SK-N-SH (cell line): ENCODE measurements at regions not wholly inside any gene's neighbourhood (a gene's known extent, or its start where the extent isn't known, plus 50 kb on each side); places are given as distances from the start of the nearest gene placed in this dataset.
A peak's percentile ranks its signal among the peaks of the same experiment; 100 is the strongest.

Experiments used
- CTCF ChIA-PET: fragments of 300-600, 350-600 bp; formaldehyde crosslinking; extraction: SDS; loops from one replicate; lab custom pipeline; 2021; lab: Yijun Ruan, JAX
- POLR2A ChIA-PET: fragments of 350-600 bp; sonication (Branson Sonifier 250); formaldehyde crosslinking; extraction: SDS; loops from one replicate; lab custom pipeline; 2020; ENCODE audit warnings: antibody characterized with exemption, inconsistent platforms; lab: Yijun Ruan, JAX
- DNase-seq: peaks from one replicate; pipeline ENCODE4 v3.0.0; 2012
- H2AFZ ChIP-seq: fragments of 200-600 bp; sonication (generic); 2 replicates; pipeline ENCODE4 v1.8.1; 2016; ENCODE audit warnings: antibody characterized with exemption, mild to moderate bottlenecking, low read depth
- H3F3A ChIP-seq: fragments of 200-600 bp; sonication (generic); replicated peaks from 2 replicates; pipeline ENCODE3; 2016; ENCODE audit warnings: antibody characterized with exemption, mild to moderate bottlenecking; ENCODE audit not compliant: insufficient read depth
- H3K27ac ChIP-seq, 2 experiments: fragments of 200-500 bp in 1 of 2; fragments of 200-600 bp in 1 of 2; sonication (Bioruptor generic) in 1 of 2; sonication (generic), shearing (Covaris generic) in 1 of 2; 2 replicates each; pipeline versions ENCODE4 v1.5.1 to v1.6.1; 2014 to 2016; ENCODE audit warnings: low read depth in 2 of 2, inconsistent platforms in 1 of 2, low read length in 1 of 2, mild to moderate bottlenecking in 1 of 2, mixed read lengths in 1 of 2
- H3K27me3 ChIP-seq: fragments of 200-600 bp; sonication (generic), shearing (Covaris generic); 2 replicates; pipeline ENCODE4 v1.6.1; 2016; ENCODE audit warnings: mixed run types; ENCODE audit not compliant: insufficient read depth
- H3K36me3 ChIP-seq, 2 experiments: fragments of 200-500 bp in 1 of 2; fragments of 200-600 bp in 1 of 2; sonication (Bioruptor generic) in 1 of 2; sonication (generic) in 1 of 2; replicated peaks in 1 of 2; 2 replicates each; pipeline versions ENCODE3 to v1.5.1; 2014 to 2016; ENCODE audit warnings: low read length in 1 of 2, mild to moderate bottlenecking in 1 of 2; ENCODE audit not compliant: insufficient read depth in 2 of 2, control insufficient read depth in 1 of 2
- H3K4me1 ChIP-seq, 2 experiments: fragments of 200-500 bp in 1 of 2; fragments of 200-600 bp in 1 of 2; sonication (Bioruptor generic) in 1 of 2; sonication (generic), shearing (Covaris generic) in 1 of 2; 2 replicates each; pipeline versions ENCODE4 v1.5.1 to v1.6.1; 2014 to 2016; ENCODE audit warnings: low read depth in 1 of 2, low read length in 1 of 2, mixed run types in 1 of 2; ENCODE audit not compliant: insufficient read depth in 2 of 2, control insufficient read depth in 1 of 2
- H3K4me2 ChIP-seq: fragments of 200-600 bp; sonication (generic), shearing (Covaris generic); 2 replicates; pipeline ENCODE4 v1.6.1; 2017; ENCODE audit warnings: mixed run types
- H3K4me3 ChIP-seq, 2 experiments: fragments of 200-500 bp in 1 of 2; fragments of 200-600 bp in 1 of 2; sonication (Bioruptor generic) in 1 of 2; sonication (generic), shearing (Covaris generic) in 1 of 2; 2 replicates each; pipeline versions ENCODE4 v1.5.1 to v1.8.1; 2014 to 2016; ENCODE audit warnings: low read depth in 2 of 2, inconsistent platforms in 1 of 2, low read length in 1 of 2, mild to moderate bottlenecking in 1 of 2, mixed read lengths in 1 of 2, moderate library complexity in 1 of 2
- H3K79me2 ChIP-seq: fragments of 200-600 bp; sonication (generic); 2 replicates; pipeline ENCODE4 v1.8.1; 2017; ENCODE audit warnings: mild to moderate bottlenecking; ENCODE audit not compliant: insufficient read depth
- H3K9ac ChIP-seq: fragments of 200-600 bp; sonication (generic); 2 replicates; pipeline ENCODE4 v1.6.1; 2017; ENCODE audit warnings: mixed run types
- H3K9me2 ChIP-seq: fragments of 200-600 bp; sonication (generic); 2 replicates; pipeline ENCODE4 v1.6.1; 2017; ENCODE audit warnings: mixed run types
- H3K9me3 ChIP-seq: fragments of 200-600 bp; sonication (generic); 2 replicates; pipeline ENCODE4 v1.6.1; 2017; ENCODE audit warnings: mixed run types, mild to moderate bottlenecking, moderate library complexity
- H4K20me1 ChIP-seq: fragments of 200-600 bp; sonication (generic); 2 replicates; pipeline ENCODE4 v1.6.1; 2017; ENCODE audit warnings: mild to moderate bottlenecking, mixed run types; ENCODE audit not compliant: insufficient read depth
- ELF1 ChIP-seq: IDR thresholded peaks from 2 replicates; pipeline ENCODE4 v1.4.0; 2012
- EZH2phosphoT487 ChIP-seq: fragments of 200-600 bp; sonication (generic); IDR thresholded peaks from 2 replicates; pipeline ENCODE4 v1.6.1; 2017; ENCODE audit warnings: low read depth, mixed run types, mild to moderate bottlenecking, antibody characterized with exemption, moderate library complexity, borderline replicate concordance
- FOXM1 ChIP-seq: IDR thresholded peaks from 2 replicates; pipeline ENCODE4 v1.4.0; 2012; ENCODE audit warnings: low read depth, mild to moderate bottlenecking
- GABPA ChIP-seq: IDR thresholded peaks from 2 replicates; pipeline ENCODE4 v1.4.0; 2012; ENCODE audit warnings: low read depth, mild to moderate bottlenecking
- GATA2 ChIP-seq: sonication (generic); formaldehyde crosslinking; IDR thresholded peaks from 2 replicates; pipeline ENCODE4 v1.5.0; 2020; ENCODE audit warnings: mild to moderate bottlenecking, missing genetic modification reagents
- JUND ChIP-seq: IDR thresholded peaks from 2 replicates; pipeline ENCODE4 v1.4.0; 2012
- MXI1 ChIP-seq: IDR thresholded peaks from 2 replicates; pipeline ENCODE4 v1.6.1; 2012; ENCODE audit warnings: mild to moderate bottlenecking, low read depth, low read length, improper control_type of control experiment
- POLR2AphosphoS5 ChIP-seq: IDR thresholded peaks from 2 replicates; pipeline ENCODE4 v1.6.1; 2012; ENCODE audit warnings: low read depth, low read length
- RCOR1 ChIP-seq: fragments of 150-350 bp; IDR thresholded peaks from 2 replicates; pipeline ENCODE4 v1.6.1; 2017; ENCODE audit warnings: antibody characterized with exemption, low read length
- RFX5 ChIP-seq: IDR thresholded peaks from 2 replicates; pipeline ENCODE4 v1.6.1; 2012; ENCODE audit warnings: mild to moderate bottlenecking, improper control_type of control experiment, low read length
- SMC3 ChIP-seq: IDR thresholded peaks from 2 replicates; pipeline ENCODE4 v1.6.1; 2012; ENCODE audit warnings: low read depth, low read length, improper control_type of control experiment
- TAF1 ChIP-seq: IDR thresholded peaks from 2 replicates; pipeline ENCODE4 v1.6.1; 2012; ENCODE audit warnings: low read depth, mild to moderate bottlenecking, low read length, moderate library complexity, borderline replicate concordance
- TCF12 ChIP-seq: IDR thresholded peaks from 2 replicates; pipeline ENCODE4 v1.4.0; 2012
- WGBS: methylation state at CpG from one replicate; pipeline ENCODE4 v1.1.6; 2017; ENCODE audit warnings: low lambda C conversion rate; 5-methylcytosine and 5-hydroxymethylcytosine counted together
- TF ChIP-seq, protein P1 (sequence below): fragments of 150-350 bp; IDR thresholded peaks from 2 replicates; pipeline ENCODE4 v1.6.1; 2017; ENCODE audit warnings: antibody characterized with exemption, low read length, low read depth, borderline replicate concordance
- TF ChIP-seq, protein P2 (sequence below): IDR thresholded peaks from 2 replicates; pipeline ENCODE4 v1.4.0; 2012; ENCODE audit warnings: low read depth, borderline replicate concordance
- TF ChIP-seq, protein P3 (sequence below): IDR thresholded peaks from 2 replicates; pipeline ENCODE4 v1.4.0; 2012; ENCODE audit warnings: low read depth, borderline replicate concordance
- TF ChIP-seq, protein P4 (sequence below): IDR thresholded peaks from 2 replicates; pipeline ENCODE4 v1.6.1; 2012; ENCODE audit warnings: mild to moderate bottlenecking, low read depth, low read length, moderate library complexity
- TF ChIP-seq, protein P5 (sequence below): IDR thresholded peaks from 2 replicates; pipeline ENCODE4; 2012

DNA sequence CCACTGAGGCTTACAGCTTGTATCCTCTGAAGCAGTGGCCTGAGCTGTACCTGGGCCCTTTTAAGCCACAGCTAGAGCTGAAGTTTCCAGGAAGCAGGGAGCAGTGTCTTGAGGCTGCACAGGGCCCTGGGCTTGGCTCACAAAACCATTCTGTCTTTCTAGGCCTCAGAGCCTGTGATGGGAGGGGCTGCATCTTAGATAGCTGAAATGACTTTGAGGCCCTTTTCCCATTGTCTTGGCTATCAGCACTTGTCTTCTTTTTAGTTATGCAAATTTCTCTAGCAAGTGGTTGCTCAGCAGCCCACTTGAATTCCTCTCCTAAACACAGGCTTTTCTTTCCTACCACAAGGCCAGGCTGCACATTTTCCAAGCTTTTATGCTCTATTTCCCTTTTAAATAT, 864.2 kb downstream of the REEP3 start:
- Histone ChIP-seq H3K9ac (no peak overlapping the region), H3K36me3 (no peaks in the 10 kb centered on the region), H3K4me2 (no peak overlapping the region), H2AFZ (no peak overlapping the region)
- TF ChIP-seq, protein P1, sequence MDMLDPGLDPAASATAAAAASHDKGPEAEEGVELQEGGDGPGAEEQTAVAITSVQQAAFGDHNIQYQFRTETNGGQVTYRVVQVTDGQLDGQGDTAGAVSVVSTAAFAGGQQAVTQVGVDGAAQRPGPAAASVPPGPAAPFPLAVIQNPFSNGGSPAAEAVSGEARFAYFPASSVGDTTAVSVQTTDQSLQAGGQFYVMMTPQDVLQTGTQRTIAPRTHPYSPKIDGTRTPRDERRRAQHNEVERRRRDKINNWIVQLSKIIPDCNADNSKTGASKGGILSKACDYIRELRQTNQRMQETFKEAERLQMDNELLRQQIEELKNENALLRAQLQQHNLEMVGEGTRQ: no peak
- TF ChIP-seq POLR2AphosphoS5: no peak
- TF ChIP-seq, protein P2, sequence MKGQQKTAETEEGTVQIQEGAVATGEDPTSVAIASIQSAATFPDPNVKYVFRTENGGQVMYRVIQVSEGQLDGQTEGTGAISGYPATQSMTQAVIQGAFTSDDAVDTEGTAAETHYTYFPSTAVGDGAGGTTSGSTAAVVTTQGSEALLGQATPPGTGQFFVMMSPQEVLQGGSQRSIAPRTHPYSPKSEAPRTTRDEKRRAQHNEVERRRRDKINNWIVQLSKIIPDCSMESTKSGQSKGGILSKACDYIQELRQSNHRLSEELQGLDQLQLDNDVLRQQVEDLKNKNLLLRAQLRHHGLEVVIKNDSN: no peak
- TF ChIP-seq RFX5: no peak
- TF ChIP-seq, all 33 proteins: peak for 0
- DNase-seq: no peak
- no peaks in the 10 kb centered on the region for H3K9me3 ChIP-seq
- no peaks in the 10 kb centered on the region for H4K20me1 ChIP-seq
- H3F3A ChIP-seq: no peaks in the 10 kb centered on the region
- ChIA-PET POLR2A (no interaction called here), CTCF (no interaction called here)
- H3K4me3 ChIP-seq: no peak overlapping the region
- no peaks in the 10 kb centered on the region for H3K27me3 ChIP-seq
- H3K4me1 ChIP-seq: no peaks in the 10 kb centered on the region
- H3K27ac ChIP-seq: no peak overlapping the region
- H3K79me2 ChIP-seq: no peaks in the 10 kb centered on the region
- no peaks in the 10 kb centered on the region for H3K9me2 ChIP-seq

DNA sequence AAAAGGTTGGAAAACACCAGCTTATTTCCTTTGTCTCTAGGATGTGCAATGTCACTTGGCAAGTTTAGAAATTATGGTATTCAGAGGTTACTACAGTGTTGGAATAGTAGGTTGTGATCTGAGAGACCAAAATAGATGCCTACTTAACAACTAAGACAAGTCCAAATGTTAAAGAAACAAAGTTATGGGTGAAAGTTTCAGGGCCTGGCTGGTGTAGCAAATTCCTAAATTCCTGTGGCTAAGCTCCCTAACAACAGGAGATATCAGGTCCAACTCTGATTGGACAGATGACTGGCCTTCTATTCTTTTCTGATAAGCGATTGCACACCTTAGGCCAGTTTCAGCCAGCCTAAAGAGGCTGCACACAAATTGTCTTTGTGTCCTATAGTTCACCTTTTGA, 873.5 kb downstream of the REEP3 start:
- Histone ChIP-seq H3K36me3 (no peaks in the 10 kb centered on the region), H3K9me2 (no peaks in the 10 kb centered on the region), H3K27me3 (no peaks in the 10 kb centered on the region), H3F3A (no peaks in the 10 kb centered on the region), H4K20me1 (no peaks in the 10 kb centered on the region), H3K4me2 (peak overlapping the region; percentile 2; the same call in 1 of the 2 replicates), H3K27ac (no peak overlapping the region), H3K79me2 (no peaks in the 10 kb centered on the region), H2AFZ (no peak overlapping the region), H3K4me3 (no peak overlapping the region), H3K4me1 (peaks cover 0 to 4% of the 10 kb centered on the region in 2 experiments; a peak in 1 of 4 replicates), H3K9me3 (no peaks in the 10 kb centered on the region), H3K9ac (no peak overlapping the region)
- DNase-seq: no peak
- ChIA-PET POLR2A (no interaction called here), CTCF (interaction anchor here (1.0 to 1.1 kb wide), 2 partner anchors 12 to 36 kb away, joined by 3 read pairs; no protein-coding TSS in a partner anchor)
- WGBS: 77% methylated on average over 1 of the region's 1 CpG
- no peak for TF ChIP-seq TAF1
- no peak for TF ChIP-seq EZH2phosphoT487
- TF ChIP-seq RCOR1: no peak
- TF ChIP-seq GATA2 (CRISPR knock-in tag): no peak
- TF ChIP-seq ELF1: no peak
- TF ChIP-seq GABPA: no peak
- TF ChIP-seq, protein P3, sequence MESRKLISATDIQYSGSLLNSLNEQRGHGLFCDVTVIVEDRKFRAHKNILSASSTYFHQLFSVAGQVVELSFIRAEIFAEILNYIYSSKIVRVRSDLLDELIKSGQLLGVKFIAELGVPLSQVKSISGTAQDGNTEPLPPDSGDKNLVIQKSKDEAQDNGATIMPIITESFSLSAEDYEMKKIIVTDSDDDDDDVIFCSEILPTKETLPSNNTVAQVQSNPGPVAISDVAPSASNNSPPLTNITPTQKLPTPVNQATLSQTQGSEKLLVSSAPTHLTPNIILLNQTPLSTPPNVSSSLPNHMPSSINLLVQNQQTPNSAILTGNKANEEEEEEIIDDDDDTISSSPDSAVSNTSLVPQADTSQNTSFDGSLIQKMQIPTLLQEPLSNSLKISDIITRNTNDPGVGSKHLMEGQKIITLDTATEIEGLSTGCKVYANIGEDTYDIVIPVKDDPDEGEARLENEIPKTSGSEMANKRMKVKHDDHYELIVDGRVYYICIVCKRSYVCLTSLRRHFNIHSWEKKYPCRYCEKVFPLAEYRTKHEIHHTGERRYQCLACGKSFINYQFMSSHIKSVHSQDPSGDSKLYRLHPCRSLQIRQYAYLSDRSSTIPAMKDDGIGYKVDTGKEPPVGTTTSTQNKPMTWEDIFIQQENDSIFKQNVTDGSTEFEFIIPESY: no peak
- no peak for TF ChIP-seq SMC3
- no peak for TF ChIP-seq JUND
- TF ChIP-seq, protein P4, sequence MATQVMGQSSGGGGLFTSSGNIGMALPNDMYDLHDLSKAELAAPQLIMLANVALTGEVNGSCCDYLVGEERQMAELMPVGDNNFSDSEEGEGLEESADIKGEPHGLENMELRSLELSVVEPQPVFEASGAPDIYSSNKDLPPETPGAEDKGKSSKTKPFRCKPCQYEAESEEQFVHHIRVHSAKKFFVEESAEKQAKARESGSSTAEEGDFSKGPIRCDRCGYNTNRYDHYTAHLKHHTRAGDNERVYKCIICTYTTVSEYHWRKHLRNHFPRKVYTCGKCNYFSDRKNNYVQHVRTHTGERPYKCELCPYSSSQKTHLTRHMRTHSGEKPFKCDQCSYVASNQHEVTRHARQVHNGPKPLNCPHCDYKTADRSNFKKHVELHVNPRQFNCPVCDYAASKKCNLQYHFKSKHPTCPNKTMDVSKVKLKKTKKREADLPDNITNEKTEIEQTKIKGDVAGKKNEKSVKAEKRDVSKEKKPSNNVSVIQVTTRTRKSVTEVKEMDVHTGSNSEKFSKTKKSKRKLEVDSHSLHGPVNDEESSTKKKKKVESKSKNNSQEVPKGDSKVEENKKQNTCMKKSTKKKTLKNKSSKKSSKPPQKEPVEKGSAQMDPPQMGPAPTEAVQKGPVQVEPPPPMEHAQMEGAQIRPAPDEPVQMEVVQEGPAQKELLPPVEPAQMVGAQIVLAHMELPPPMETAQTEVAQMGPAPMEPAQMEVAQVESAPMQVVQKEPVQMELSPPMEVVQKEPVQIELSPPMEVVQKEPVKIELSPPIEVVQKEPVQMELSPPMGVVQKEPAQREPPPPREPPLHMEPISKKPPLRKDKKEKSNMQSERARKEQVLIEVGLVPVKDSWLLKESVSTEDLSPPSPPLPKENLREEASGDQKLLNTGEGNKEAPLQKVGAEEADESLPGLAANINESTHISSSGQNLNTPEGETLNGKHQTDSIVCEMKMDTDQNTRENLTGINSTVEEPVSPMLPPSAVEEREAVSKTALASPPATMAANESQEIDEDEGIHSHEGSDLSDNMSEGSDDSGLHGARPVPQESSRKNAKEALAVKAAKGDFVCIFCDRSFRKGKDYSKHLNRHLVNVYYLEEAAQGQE: no peak
- no peak for TF ChIP-seq TCF12
- TF ChIP-seq, protein P1: no peak
- TF ChIP-seq FOXM1: no peak
- TF ChIP-seq, protein P5, sequence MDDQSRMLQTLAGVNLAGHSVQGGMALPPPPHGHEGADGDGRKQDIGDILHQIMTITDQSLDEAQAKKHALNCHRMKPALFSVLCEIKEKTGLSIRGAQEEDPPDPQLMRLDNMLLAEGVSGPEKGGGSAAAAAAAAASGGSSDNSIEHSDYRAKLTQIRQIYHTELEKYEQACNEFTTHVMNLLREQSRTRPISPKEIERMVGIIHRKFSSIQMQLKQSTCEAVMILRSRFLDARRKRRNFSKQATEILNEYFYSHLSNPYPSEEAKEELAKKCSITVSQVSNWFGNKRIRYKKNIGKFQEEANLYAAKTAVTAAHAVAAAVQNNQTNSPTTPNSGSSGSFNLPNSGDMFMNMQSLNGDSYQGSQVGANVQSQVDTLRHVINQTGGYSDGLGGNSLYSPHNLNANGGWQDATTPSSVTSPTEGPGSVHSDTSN: no peak
- TF ChIP-seq MXI1: no peak
